GDM1 (cell line): ENCODE measurements at regions not wholly inside any gene's neighbourhood (a gene's known extent, or its start where the extent isn't known, plus 50 kb on each side); places are given as distances from the start of the nearest gene placed in this dataset.
"Not testable (repeated sequence)": the region's sequence is repeated elsewhere in the genome, so short reads cannot be mapped to it uniquely, and the experiment has no call there.

Source experiments
- DNase-seq: peaks from one replicate; lab custom pipeline; 2025; lab: John Stamatoyannopoulos, UW

GRCh38 chr2:155902635-155903034, 429.9 kb downstream of the NR4A2 start:
- no peak for DNase-seq

- DNase-seq: no peak
Observed at GRCh38 chr2:155895016-155895415, 437.5 kb downstream of the NR4A2 start.

GRCh38 chr2:155880382-155880781, 452.1 kb downstream of the NR4A2 start:
- DNase-seq: not testable (repeated sequence)

GRCh38 chr2:155879900-155880299, 452.6 kb downstream of the NR4A2 start:
- not testable (repeated sequence) for DNase-seq

- DNase-seq: no peak
Observed at GRCh38 chr2:155872396-155872795, 460.1 kb downstream of the NR4A2 start.

- DNase-seq: no peak
Observed at GRCh38 chr2:155871940-155872339, 460.6 kb downstream of the NR4A2 start.

GRCh38 chr2:155867564-155867963, 465.0 kb downstream of the NR4A2 start:
- no peak for DNase-seq

- no peak for DNase-seq
Observed at GRCh38 chr2:155866477-155866876, 466.0 kb downstream of the NR4A2 start.

- DNase-seq: no peak
Observed at GRCh38 chr2:155852156-155852555, 480.4 kb downstream of the NR4A2 start.

GRCh38 chr2:155846259-155846658, 486.3 kb downstream of the NR4A2 start:
- no peak for DNase-seq

- DNase-seq: no peak
Observed at GRCh38 chr2:155844461-155844860, 488.1 kb downstream of the NR4A2 start.

- no peak for DNase-seq
Observed at GRCh38 chr2:155842103-155842502, 490.4 kb downstream of the NR4A2 start.

- no peak for DNase-seq
Observed at GRCh38 chr2:155841442-155841841, 491.1 kb downstream of the NR4A2 start.

GRCh38 chr2:155840661-155841060, 491.9 kb downstream of the NR4A2 start:
- DNase-seq: no peak

- no peak for DNase-seq
Observed at GRCh38 chr2:155839991-155840390, 492.5 kb downstream of the NR4A2 start.

GRCh38 chr2:155839436-155839835, 493.1 kb downstream of the NR4A2 start:
- DNase-seq: no peak

GRCh38 chr2:155836439-155836838, 496.1 kb downstream of the NR4A2 start:
- DNase-seq: no peak

- no peak for DNase-seq
Observed at GRCh38 chr2:155830817-155831579, 501.5 kb downstream of the NR4A2 start.

- DNase-seq: no peak
Observed at GRCh38 chr2:155830351-155830750, 502.2 kb downstream of the NR4A2 start.

GRCh38 chr2:155825876-155826275, 506.6 kb downstream of the NR4A2 start:
- DNase-seq: no peak

GRCh38 chr2:155815851-155816250, 516.7 kb downstream of the NR4A2 start:
- peak; percentile 12 for DNase-seq

GRCh38 chr2:155815275-155815674, 517.2 kb downstream of the NR4A2 start:
- DNase-seq: no peak

GRCh38 chr2:155810411-155810810, 522.1 kb downstream of the NR4A2 start:
- DNase-seq: no peak

GRCh38 chr2:155802888-155803287, 529.6 kb downstream of the NR4A2 start:
- DNase-seq: no peak
